HG03103 (cell line): ENCODE measurements at regions not wholly inside any gene's neighbourhood (a gene's known extent, or its start where the extent isn't known, plus 50 kb on each side); places are given as distances from the start of the nearest gene placed in this dataset.

Experiments used
- ATAC-seq: cut with Tn5 transposase; IDR thresholded peaks from one replicate; pipeline ENCODE4 v1.9.1; 2021; ENCODE audit warnings: low read depth; ENCODE audit not compliant: unreplicated experiment

- ATAC-seq: no peak
These were observed 166.1 kb upstream of the NUDT6 start for GRCh38 chr4:123088501-123088900.

- no peak for ATAC-seq
These were observed 168.5 kb upstream of the NUDT6 start for GRCh38 chr4:123090886-123091285.

GRCh38 chr4:123092586-123092985 is 170.2 kb upstream of the NUDT6 start:
- ATAC-seq: no peak

GRCh38 chr4:123093236-123093635 is 170.8 kb upstream of the NUDT6 start:
- no peak for ATAC-seq

- no peak for ATAC-seq
These were observed 173.6 kb upstream of the NUDT6 start for GRCh38 chr4:123096038-123096437.

DNA sequence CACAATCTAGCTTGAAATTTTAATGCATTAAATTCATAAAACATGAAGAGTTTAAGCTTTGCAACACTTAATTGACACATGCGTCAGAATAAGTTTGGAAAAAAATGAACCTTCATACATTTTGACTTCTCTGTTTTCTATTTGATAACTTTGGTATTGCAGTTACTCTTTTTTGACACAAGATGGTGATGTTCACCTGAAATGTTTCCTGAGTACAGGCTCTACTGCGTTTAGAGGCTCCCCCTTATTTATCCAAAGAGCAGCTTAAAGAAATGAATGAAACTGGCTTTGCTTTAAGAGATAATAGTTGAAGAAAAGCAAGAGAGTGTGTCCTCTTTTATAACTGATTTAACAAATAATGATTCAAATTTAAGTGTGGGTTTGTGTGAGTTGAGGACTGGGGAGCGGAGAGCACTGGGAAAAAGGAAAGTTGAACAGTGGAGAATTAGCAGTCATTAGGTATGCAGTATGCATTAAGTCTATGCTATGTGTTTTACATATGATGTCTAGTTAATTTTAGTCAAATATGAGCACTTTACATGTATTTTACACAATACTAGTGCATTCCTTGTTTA is 180.6 kb upstream of the NUDT6 start:
- ATAC-seq: peak; percentile 60

GRCh38 chr4:123104310-123105025 is 182.1 kb upstream of the NUDT6 start:
- no peak for ATAC-seq

DNA sequence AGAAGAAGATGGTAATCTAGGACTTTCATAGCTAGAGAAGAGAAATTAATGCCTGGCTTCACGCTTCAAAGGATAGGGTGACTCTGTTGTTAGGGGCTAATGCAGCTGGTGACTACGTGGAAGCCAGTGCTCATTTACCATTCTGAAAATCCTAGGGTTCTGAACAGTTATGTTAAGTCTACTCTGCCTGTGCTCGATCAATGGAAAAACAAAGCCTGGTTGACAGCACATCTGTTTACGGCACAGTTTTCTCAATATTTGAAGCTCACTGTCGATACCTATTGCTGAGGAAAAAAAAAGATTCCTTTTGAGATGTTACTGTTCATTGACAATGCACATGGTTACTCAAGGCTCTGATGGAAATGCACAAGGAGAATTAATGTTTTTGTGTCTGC is 182.6 kb upstream of the NUDT6 start:
- ATAC-seq: no peak

DNA sequence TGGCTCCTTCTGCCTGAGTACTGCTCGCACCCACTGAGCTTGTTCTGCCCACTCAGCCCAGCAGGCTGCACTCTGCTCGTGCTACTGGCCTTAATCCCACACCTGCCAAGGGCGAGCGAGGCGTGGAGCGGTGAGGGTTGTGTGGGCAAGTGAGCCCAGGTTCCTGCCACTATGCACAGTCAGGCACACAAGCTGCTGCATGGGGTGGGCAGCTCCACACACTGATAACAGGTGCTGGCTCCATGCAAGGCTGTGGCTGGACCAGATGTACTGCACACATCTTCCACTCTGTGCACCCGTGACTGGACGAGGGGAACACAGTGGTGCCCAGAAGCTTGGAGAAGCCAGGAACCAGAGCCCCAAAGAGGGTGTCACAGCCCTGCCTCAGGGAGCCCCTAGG is 184.3 kb upstream of the NUDT6 start:
- no peak for ATAC-seq

- no peak for ATAC-seq
These were observed 185.3 kb upstream of the NUDT6 start for GRCh38 chr4:123107444-123108252.

DNA sequence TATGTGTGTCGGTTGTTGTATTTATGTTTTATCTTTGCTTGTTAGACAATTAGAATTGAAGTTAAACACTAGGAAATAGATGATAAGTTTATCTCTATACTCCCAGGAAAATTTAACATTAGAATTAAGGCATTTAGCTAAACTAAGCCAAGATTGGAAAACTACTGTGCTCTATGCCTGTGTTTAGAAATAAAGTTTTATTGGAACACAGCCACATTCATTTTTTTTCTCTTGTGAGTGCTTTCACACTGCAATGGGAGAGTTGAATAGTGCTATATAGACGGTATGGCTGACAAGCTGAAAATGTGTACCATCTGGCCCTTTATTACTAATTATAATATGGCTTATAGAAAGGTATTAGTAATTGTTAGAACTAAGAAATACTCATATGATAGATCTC is 186.7 kb upstream of the NUDT6 start:
- no peak for ATAC-seq

- no peak for ATAC-seq
These were observed 187.8 kb upstream of the NUDT6 start for GRCh38 chr4:123110147-123110546.

- no peak for ATAC-seq
These were observed 188.3 kb upstream of the NUDT6 start for GRCh38 chr4:123110685-123111084.

DNA sequence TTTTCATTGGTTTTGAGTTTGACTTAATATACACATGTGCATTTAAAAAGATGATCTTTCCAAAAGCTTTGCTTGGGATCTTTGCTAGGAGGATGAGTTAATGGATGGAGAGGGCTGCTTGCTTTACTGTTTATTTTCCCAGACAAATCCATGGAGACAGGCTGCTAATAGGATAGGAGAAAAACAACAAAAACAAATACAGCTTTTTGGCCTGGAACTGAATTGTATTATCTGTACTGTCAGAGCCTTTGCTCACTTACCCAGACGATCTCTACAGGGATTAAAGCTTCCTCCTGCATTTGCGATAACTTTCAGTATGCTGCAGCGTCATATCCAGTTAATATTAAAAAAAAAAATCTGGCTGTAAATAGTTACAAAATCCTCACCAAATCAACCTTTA is 190.8 kb upstream of the NUDT6 start:
- ATAC-seq: no peak

DNA sequence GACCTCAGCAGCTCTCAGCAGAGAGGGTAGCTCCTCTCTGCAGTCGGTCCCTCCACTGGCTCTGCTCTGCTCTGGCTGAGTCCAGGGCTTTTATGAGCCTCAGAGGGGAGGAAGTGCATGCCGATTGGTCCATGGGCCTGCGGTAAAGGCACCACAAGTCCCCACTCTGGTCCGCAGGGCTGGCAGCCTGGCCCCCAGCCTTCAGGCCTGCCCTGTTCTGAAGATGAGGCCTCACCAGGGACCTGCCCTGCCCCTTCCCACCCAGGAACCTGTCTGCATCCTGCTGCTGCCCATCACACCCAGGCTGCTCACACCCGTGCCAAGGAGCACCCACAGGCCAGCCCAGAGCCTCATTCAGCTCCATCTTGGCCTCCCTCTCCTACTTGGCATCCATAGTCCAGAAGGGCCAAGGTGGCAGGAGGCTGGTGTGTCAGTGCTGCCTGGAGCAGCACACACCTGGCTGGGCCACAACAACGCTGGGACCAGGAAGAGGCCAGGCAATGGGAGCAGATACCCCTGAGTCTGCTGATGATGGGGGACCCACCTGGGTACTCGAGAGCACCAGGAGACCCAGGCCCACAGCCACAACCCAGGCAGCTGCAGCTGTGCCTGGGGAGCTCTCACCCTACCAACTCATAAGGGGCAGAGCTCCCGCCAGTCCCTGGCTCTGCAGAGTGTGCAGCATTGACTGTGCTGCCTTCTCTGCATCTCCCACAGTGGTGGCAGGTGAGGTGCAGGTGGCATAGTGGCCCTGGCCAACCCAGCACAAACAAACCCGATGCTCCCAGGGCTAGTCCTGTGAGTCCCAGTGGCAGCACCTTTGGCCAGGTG is 191.9 kb upstream of the NUDT6 start:
- no peak for ATAC-seq

- ATAC-seq: no peak
These were observed 192.7 kb upstream of the NUDT6 start for GRCh38 chr4:123114915-123115756.

GRCh38 chr4:123116412-123116811 is 194.0 kb upstream of the NUDT6 start:
- ATAC-seq: no peak

DNA sequence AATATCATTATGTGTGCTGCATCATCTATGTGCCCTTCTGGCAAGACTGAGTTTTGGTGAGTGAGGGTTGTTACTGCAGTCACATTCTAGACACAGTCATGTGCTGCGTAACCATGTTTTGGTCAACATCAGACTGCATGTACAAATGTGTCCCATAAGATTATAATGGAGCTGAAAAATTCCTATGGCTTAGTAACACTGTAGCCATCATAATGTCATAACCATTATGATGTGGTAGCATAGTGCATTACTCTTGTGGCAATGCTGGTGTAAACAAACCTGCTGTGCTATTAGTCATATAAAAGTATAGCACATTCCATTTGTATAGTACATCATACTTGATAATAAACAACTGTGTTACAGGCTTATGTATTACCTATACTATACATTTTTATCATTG is 198.1 kb upstream of the NUDT6 start:
- ATAC-seq: no peak

DNA sequence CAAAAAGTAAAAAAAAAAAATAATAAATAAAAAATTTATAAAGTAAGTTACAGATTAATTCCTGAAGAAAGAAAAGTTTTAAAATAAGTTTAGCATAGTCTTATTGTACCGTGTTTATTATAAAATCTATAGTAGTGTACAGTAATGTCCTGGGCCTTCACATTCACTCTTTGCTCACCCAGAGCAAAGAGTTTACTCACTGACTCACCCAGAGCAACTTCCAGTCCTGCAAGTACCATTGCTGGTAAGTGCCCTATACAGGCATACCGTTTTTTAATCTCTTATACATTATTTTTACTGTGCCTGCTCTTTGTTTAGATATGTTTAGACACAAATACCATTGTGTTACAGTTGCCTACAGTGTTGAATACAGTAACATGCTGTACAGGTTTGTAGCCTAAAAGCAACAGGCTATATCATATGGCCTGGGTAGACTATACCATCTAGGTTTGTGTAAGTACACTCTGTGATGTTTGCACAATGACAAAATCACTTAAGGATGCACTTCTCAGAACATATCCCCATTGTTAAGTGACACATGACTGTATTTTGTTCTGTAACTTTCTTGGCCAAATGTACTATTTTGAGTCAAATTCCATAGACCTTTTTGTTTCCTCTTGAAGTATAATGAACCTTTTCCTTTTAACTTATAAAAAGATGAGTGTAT is 199.0 kb upstream of the NUDT6 start:
- ATAC-seq: no peak
